Activated T-cell treated with anti-CD3 and anti-CD28 coated beads, Interleukin-2, amount 50 U/mL, for 24 hours (primary cell): ENCODE measurements at regions not wholly inside any gene's neighbourhood (a gene's known extent, or its start where the extent isn't known, plus 50 kb on each side); places are given as distances from the start of the nearest gene placed in this dataset.
A peak's percentile ranks its signal among the peaks of the same experiment; 100 is the strongest.

Experiments
- DNase-seq: peaks from one replicate; pipeline ENCODE4 v3.0.0-alpha.2; 2020
- H3K27ac Mint-ChIP-seq: 2 replicates; pipeline ENCODE4 v1.8.0; 2020; ENCODE audit warnings: mild to moderate bottlenecking, mixed read lengths
- H3K27me3 Mint-ChIP-seq: 2 replicates; pipeline ENCODE4 v1.8.0; 2020; ENCODE audit warnings: mixed read lengths
- H3K36me3 Mint-ChIP-seq: 2 replicates; pipeline ENCODE4 v1.8.0; 2020; ENCODE audit warnings: low read depth, mixed read lengths
- H3K4me1 Mint-ChIP-seq: 2 replicates; pipeline ENCODE4 v1.8.0; 2020; ENCODE audit warnings: low read depth, mixed read lengths
- H3K4me3 Mint-ChIP-seq: 2 replicates; pipeline ENCODE4 v1.8.0; 2020; ENCODE audit warnings: mild to moderate bottlenecking, moderate library complexity, mixed read lengths
- H3K9me3 Mint-ChIP-seq: 2 replicates; pipeline ENCODE4 v1.8.0; 2020; ENCODE audit warnings: mixed read lengths

DNA sequence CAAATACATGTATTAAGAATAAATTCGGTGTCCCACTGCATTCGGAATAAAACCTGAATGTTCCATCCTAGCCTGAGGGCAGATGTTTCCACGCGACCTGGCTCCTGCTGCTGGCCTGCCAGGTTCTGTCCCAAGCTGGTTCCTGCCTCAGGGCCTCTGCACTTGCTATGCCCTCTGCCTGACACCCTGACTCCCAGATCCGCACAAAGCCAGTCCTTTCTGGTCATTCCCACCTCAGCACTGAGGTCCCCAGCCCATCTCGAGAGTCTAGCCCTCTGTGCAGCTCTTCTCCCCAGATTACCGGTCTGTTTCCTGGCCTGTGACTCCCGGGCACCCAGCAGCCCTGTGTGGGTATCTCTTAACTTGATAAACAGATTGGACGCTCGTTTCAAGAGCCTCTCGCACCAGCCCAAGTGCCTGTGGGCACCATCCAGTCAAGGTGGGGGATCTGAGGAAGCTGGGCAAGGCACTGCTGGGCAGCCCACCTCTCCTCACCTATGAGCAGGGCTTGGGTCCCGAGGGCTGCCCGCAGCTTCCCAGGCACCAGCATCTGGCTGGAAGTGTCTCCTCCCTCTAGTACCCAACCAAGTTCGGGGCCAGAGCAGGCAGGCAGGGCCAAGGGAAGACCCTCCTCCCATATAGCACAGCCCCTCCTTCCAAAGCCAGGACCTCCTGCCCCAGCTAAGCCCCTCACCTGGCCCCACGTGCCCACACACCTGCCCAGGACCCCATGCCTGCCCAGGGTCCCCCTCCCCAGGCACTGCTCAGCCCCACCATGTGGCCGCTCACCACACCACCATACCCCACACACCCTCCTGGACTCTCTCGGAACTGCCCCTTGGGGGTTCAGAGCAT lies 132.2 kb downstream of the NCOR2 start:
- DNase-seq = no peak
- peak overlapping the region; percentile 7 for H3K27ac Mint-ChIP-seq
- no peak overlapping the region for H3K4me3 Mint-ChIP-seq

DNA sequence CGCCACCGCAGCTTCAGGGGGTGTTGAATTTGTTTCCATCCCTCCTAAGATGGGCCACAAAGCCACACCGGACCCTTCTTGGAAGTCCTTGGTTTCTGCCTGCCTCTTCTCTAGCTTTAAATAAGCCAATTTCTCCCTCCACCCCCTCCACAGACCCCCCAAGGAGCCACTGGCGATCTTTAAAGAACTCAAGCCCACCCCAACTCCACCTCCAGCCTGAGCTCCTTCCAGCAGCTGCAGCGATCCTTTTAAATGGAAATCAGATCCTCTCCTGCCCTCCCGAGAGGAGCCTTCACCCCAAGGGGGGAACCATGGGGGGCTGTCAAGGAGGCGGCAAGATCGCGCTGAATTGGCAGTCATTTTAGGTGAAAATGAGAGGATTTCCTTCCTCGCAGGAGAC lies 133.1 kb downstream of the NCOR2 start:
- no peaks in the 10 kb centered on the region for H3K9me3 Mint-ChIP-seq
- no peaks in the 10 kb centered on the region for H3K4me1 Mint-ChIP-seq
- no peak for DNase-seq
- H3K36me3 Mint-ChIP-seq = peaks cover 49% of the 10 kb centered on the region
- H3K27me3 Mint-ChIP-seq = no peaks in the 10 kb centered on the region
- no peak overlapping the region for H3K4me3 Mint-ChIP-seq
- no peak overlapping the region for H3K27ac Mint-ChIP-seq

More for the DNA sequence above, 132.2 kb downstream of the NCOR2 start:
- no peaks in the 10 kb centered on the region for H3K9me3 Mint-ChIP-seq
- no peaks in the 10 kb centered on the region for H3K27me3 Mint-ChIP-seq
- H3K36me3 Mint-ChIP-seq = peaks cover 45% of the 10 kb centered on the region
- no peaks in the 10 kb centered on the region for H3K4me1 Mint-ChIP-seq

DNA sequence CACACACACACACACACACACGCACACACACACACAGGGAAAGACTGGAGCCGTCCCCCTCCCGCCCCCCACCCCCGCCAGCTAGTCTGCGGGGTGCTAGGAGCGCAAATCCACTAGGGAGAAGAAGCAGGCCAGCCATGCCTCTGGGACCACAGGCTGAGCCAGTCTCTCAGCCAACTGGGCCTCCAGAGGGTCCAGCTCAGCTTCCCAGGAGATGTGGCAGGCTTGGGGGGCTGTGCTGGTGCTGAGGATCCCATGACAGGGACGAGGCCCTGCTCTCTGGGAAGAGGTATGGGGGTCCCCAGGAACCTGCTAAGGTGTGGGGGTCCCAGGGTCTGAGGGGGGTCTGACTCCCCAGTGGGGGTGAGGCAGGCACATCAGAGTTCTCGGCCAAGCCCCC lies 133.5 kb downstream of the NCOR2 start:
- Mint-ChIP-seq H3K27me3 (no peaks in the 10 kb centered on the region), H3K9me3 (no peaks in the 10 kb centered on the region), H3K4me1 (no peaks in the 10 kb centered on the region), H3K36me3 (peaks cover 51% of the 10 kb centered on the region), H3K4me3 (no peak overlapping the region), H3K27ac (no peak overlapping the region)
- DNase-seq = no peak

DNA sequence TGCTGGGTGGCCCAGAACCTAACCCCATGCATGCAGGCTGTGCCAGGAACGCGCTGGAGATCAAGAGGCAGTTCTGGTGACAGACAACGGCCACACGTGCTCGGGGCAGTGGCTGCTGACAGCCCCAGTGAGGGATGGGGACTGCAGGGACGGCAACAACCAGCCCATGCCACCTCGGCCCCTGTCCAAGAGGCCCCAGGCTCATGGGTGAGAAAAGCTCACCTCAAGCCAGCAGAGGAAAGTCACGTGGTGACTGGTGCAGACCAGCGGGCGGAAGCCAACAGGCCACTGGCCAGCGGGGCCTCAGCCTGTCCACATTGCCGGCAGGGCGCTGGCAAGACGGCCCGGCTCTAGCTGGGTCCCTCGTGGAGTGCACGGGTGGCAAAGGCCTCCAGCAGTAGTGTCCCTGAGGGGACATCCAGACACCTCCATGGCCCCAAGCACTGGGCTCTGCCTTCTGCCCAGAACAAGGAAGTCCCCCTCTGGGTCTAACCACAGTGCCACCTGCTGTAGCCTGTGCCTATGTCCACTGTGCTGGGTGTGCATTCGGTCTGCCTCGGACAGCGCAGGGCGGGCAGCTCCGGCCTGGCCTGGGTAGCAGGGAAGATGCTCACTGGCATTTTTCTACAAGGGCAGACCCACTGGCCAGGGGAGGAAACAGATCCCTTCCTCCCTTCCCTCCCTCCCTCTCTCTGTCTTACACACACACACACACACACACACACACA lies 134.1 kb downstream of the NCOR2 start:
- H3K4me3 Mint-ChIP-seq = no peak overlapping the region
- no peak overlapping the region for H3K27ac Mint-ChIP-seq
- DNase-seq = no peak

DNA sequence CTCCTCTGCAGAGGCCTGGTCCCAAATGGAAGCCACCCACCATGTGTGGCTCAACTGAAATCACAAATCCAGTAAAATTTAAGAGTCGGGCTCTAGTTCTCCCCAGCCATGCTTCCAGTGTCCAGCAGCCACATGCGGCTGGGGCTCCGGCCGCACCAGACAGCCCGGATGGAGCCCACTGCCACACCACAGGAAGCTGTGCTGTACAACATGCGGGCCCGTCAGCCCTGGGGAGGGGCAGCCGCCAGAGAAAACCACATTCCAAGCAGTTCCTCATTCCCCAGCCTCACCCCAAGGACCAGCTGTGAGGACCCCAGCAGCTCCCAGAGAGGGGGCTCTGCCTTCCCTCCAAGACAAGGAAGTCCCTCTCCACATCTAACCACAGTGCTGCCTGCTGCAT lies 135.0 kb downstream of the NCOR2 start:
- Mint-ChIP-seq H3K27ac (no peak overlapping the region), H3K4me3 (no peak overlapping the region), H3K27me3 (no peaks in the 10 kb centered on the region), H3K4me1 (peaks cover 5% of the 10 kb centered on the region), H3K9me3 (no peaks in the 10 kb centered on the region), H3K36me3 (peaks cover 58% of the 10 kb centered on the region)
- DNase-seq = no peak

More for the DNA sequence above, 134.1 kb downstream of the NCOR2 start:
- Mint-ChIP-seq H3K9me3 (no peaks in the 10 kb centered on the region), H3K4me1 (peaks cover 4% of the 10 kb centered on the region), H3K27me3 (no peaks in the 10 kb centered on the region), H3K36me3 (peaks cover 56% of the 10 kb centered on the region)

DNA sequence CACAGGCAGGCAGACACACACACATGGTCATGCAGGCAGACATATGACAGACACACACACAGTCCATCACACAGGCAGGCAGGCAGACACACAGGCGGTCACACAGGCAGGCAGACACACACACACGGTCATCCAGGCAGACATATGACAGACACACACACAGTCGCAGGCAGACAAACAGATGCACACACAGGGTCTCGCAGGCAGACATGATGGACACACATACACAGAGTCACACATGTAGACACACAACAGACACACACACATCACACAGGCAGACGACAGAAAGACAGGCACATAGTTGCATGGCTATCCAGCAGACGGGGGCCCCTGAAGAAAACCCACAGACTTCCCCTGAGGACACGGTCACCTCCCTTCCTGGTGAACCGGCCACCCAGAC lies 135.4 kb downstream of the NCOR2 start:
- Mint-ChIP-seq H3K27ac (no peak overlapping the region), H3K27me3 (no peaks in the 10 kb centered on the region), H3K4me1 (peaks cover 5% of the 10 kb centered on the region), H3K9me3 (no peaks in the 10 kb centered on the region), H3K4me3 (no peak overlapping the region), H3K36me3 (peaks cover 56% of the 10 kb centered on the region)
- no peak for DNase-seq

DNA sequence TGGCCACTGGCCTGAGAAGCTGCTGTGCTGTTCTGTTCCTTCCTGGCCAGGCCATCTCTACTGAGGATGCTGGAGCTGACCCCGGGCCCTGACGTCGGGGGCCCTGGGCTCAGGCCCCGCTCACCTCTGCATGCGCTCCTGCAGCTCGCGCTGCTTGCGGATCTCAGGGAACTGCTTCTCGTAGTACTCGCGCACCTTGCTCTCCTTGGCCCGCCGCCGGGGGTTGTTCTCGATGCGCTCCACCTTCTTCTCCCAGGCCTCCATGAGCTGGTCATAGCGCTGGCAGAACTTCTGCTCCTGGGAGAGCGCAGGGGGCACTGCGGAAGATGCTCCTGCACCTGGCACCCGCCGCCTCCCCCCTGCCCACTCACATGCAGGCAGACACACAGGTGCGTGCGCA lies 135.6 kb downstream of the RFLNA start:
- Mint-ChIP-seq H3K9me3 (no peaks in the 10 kb centered on the region), H3K36me3 (peaks cover 58% of the 10 kb centered on the region), H3K27me3 (no peaks in the 10 kb centered on the region), H3K27ac (peak overlapping the region; percentile 5), H3K4me1 (peaks cover 5% of the 10 kb centered on the region), H3K4me3 (no peak overlapping the region)
- DNase-seq = no peak

DNA sequence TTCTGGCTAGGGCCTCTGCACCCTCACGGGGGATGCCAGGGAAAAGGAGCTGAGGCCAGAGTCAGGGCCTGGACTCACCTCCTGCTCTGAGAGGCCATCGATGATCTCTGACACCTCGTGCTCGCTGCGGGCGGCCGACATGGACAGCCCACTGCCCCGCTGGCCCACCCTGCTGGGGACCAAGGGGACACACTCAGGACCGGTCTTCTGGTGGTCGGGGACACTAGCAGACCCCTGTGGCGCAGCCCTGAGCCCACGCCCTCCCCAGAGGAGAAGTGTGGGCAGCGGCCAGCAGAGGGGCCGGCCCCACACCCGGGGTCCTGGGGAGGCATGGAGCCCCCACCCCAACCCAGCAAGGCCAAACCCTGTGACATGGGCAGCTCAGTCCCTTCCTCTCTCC lies 134.6 kb downstream of the RFLNA start:
- H3K4me1 Mint-ChIP-seq = peaks cover 5% of the 10 kb centered on the region
- no peaks in the 10 kb centered on the region for H3K27me3 Mint-ChIP-seq
- no peaks in the 10 kb centered on the region for H3K9me3 Mint-ChIP-seq
- no peak overlapping the region for H3K27ac Mint-ChIP-seq
- H3K4me3 Mint-ChIP-seq = no peak overlapping the region
- H3K36me3 Mint-ChIP-seq = peaks cover 62% of the 10 kb centered on the region
- DNase-seq = no peak

DNA sequence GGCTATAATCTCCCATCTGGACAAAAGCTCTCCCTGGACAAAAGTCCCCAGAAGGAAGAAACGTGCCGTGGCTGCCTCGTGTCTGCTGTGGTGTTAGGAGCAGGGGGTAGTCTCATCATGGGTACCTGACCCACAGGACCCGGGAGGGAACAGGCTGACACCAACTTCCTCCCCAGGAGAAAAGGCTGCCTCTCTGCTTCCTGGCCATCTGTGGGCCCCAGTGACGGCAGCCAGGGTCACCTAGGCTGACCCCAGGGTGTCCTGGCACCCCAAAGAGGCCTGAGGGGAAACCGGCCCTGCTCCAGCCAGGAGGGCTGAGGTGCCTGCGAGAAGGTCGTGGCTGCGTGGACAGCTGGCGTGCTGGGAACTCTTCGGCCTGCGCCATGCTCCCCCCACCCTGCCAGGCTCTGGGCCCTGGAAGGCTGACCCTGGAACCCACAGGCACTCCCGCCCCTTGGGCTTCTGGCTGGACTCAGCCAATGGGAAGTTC lies 133.9 kb downstream of the RFLNA start:
- Mint-ChIP-seq H3K36me3 (peaks cover 69% of the 10 kb centered on the region), H3K27ac (no peak overlapping the region)

DNA sequence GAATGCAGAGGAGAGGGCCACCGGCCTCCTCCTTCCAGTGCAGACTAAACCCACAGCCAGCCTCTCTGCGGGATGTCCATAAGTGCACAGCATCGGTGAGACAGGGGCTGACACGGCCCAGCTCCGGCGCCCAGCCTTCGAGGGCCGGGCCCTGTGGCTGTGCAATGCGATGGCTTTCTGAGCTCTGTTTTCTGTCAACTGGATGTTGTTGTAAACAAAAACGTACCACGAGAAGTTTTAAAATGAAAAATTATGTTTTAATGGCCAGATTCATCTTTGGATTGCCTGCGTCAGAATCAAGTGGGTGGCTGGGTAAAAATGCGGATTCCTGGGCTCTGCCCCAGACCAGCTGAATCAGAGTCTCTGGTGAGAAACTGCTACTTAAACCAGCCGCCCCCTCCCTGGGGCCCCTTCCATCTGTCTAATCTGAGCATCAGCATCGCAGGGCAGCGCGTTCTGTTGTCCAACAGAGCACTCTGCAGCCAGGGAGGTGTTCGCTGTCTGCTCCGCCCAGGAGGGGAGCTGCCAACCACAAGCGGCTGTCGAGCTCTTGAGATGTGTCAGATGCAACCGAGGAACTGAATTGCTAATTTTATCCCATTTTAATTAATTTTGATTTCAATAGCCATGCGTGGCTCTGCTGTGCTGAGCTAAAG lies 133.4 kb downstream of the RFLNA start:
- no peak overlapping the region for H3K4me3 Mint-ChIP-seq
- no peak for DNase-seq
- H3K27ac Mint-ChIP-seq = no peak overlapping the region
- H3K36me3 Mint-ChIP-seq = peaks cover 75% of the 10 kb centered on the region
- H3K9me3 Mint-ChIP-seq = no peaks in the 10 kb centered on the region
- H3K27me3 Mint-ChIP-seq = no peaks in the 10 kb centered on the region
- H3K4me1 Mint-ChIP-seq = peaks cover 5% of the 10 kb centered on the region

More for the DNA sequence above, 133.9 kb downstream of the RFLNA start:
- H3K27me3 Mint-ChIP-seq = no peaks in the 10 kb centered on the region
- no peak for DNase-seq
- H3K4me3 Mint-ChIP-seq = no peak overlapping the region
- H3K9me3 Mint-ChIP-seq = no peaks in the 10 kb centered on the region
- H3K4me1 Mint-ChIP-seq = peaks cover 5% of the 10 kb centered on the region

DNA sequence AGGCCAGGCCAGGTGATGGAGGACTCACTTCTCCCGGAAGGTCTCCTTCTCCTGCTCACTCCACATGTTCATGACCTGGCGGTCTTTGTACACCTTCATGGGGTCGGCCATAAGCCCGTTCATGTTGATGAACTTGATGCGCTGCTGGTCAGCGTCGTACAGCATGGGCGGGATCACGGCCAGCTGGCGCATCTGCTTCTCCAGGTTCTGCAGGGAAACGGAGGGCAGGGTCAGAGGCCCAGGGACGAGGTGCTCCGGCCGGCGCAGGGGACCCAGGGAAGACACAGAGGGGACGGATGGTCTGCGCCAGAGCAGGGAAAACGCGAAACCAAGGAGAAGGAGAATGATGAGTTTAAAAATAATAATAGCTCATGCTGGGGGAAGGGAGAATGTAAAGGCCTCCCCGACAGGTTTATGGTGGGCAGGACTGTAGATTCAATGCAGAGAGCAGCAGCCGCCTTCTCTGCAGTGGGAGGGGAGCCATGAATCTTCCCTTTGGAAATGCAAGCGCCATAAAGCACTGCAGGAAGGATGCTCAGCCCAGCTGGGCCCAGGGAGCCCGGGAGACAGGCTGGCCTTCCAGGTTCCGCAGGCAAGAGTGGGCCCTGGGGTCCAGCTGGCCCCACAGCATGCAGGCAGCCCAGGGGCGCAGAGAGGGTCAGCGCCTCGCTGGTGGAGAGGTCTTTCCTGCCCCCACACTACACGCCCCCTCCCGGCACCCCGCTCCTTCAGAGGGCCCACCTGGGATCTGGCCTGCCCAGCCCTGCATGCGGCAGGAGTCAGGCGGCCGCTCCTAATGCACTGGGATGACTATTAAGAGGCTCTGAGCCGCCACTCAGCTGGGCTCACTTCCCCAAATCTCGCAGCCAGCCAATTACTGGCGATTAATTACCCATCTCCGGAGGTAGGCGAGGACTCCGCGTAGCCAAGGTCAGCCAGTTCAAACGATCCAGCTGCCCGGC lies 132.0 kb downstream of the RFLNA start:
- Mint-ChIP-seq H3K4me1 (peaks cover 5% of the 10 kb centered on the region), H3K36me3 (peaks cover 76% of the 10 kb centered on the region)

DNA sequence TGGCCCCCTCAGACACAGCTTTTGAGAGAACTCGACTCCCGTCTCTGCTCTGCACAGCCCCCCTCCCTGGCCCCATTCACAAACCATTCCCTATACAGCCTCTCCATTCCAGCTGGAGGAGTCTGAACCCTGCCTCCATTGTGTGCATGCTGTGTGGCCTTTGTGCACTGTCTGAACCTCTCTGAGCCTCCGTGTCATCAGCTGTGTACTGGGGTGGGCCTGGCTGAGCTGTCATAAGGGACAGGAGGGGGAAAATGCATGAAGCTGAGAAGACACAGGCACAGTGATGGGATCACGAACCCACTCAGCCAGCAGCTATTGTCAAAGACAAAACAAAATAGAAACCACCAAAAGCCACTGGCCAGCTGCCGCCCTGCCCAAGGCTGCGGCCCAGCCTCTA lies 130.8 kb downstream of the RFLNA start:
- no peak for DNase-seq
- Mint-ChIP-seq H3K27me3 (no peaks in the 10 kb centered on the region), H3K4me3 (no peak overlapping the region), H3K4me1 (peaks cover 5% of the 10 kb centered on the region), H3K9me3 (no peaks in the 10 kb centered on the region), H3K36me3 (peaks cover 79% of the 10 kb centered on the region), H3K27ac (no peak overlapping the region)

More for the DNA sequence above, 132.0 kb downstream of the RFLNA start:
- H3K27me3 Mint-ChIP-seq = no peaks in the 10 kb centered on the region
- H3K9me3 Mint-ChIP-seq = no peaks in the 10 kb centered on the region
- H3K4me3 Mint-ChIP-seq = no peak overlapping the region
- no peak for DNase-seq
- peak overlapping the region; percentile 26 for H3K27ac Mint-ChIP-seq

DNA sequence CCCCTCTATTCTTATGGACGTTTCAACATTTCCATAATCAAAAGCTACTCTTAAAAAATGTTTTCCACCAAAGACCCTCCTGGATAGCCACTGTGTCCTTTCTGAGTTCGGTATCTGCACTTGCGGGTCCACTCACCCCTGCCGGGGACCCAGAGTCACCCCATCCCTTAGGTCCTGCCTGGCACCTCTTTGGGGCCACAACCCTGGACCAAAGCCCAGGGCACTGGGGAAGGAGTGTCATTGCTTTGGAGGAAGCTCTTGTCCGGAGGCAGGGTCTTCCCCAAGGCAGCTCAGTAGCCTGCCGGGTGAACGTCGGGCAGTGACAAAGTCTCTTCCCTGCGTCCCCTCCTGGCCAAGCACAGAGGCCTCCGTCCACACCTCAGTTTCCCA lies 129.6 kb downstream of the RFLNA start:
- peaks cover 81% of the 10 kb centered on the region for H3K36me3 Mint-ChIP-seq
- H3K4me1 Mint-ChIP-seq = peaks cover 5% of the 10 kb centered on the region
- no peak overlapping the region for H3K27ac Mint-ChIP-seq
- no peak for DNase-seq
- no peak overlapping the region for H3K4me3 Mint-ChIP-seq
- no peaks in the 10 kb centered on the region for H3K9me3 Mint-ChIP-seq
- no peaks in the 10 kb centered on the region for H3K27me3 Mint-ChIP-seq
